ENCODE measurements at regions not wholly inside any gene's neighbourhood (a gene's known extent, or its start where the extent isn't known, plus 50 kb on each side); places are given as distances from the start of the nearest gene placed in this dataset.

- H3K4me3 ChIP-seq (ENCODE audit: extremely low read depth in 1 of 4, insufficient read depth in 2 of 4, low read depth in 3 of 4, low read length in 4 of 4): no peak overlapping the region
- H3K4ac ChIP-seq (replicated peaks; ENCODE audit: insufficient read length, low read depth, low read length): no peak overlapping the region
- CTCF ChIA-PET (ENCODE audit: partially characterized antibody): no interaction called here
- H2BK15ac ChIP-seq (ENCODE audit: low read length): no peak overlapping the region
- WGBS, 2 experiments (ENCODE audit: extremely low coverage in 1 of 2, insufficient coverage in 1 of 2, insufficient read length in 1 of 2, insufficient replicate concordance in 2 of 2, low coverage in 1 of 2, low lambda C conversion rate in 2 of 2, missing lambda C conversion rate in 1 of 2): 95% methylated on average over 19 of the region's 19 CpGs; no CpG with 5 or more reads in 1 of the 2 experiments
- no peak overlapping the region for H2BK12ac ChIP-seq (ENCODE audit: low read depth, low read length)
- H3K79me1 ChIP-seq (ENCODE audit: low read depth, low read length): no peaks in the 10 kb centered on the region
- no peaks in the 10 kb centered on the region for H3K36me3 ChIP-seq (ENCODE audit: control insufficient read depth in 2 of 4, insufficient read depth in 4 of 4, low read length in 3 of 4)
- no peak overlapping the region for H3K27ac ChIP-seq (ENCODE audit: low read depth, low read length)
- H2BK5ac ChIP-seq (ENCODE audit: low read depth, low read length): no peak overlapping the region
- H4K91ac ChIP-seq (replicated peaks; ENCODE audit: insufficient read length, low read length): no peak overlapping the region
- no peak overlapping the region for H2AK5ac ChIP-seq (ENCODE audit: low read depth, low read length)
- H3K79me2 ChIP-seq (ENCODE audit: control insufficient read depth in 1 of 2, insufficient read depth in 2 of 2, low read length in 2 of 2): no peaks in the 10 kb centered on the region
- H3K23me2 ChIP-seq (ENCODE audit: low read depth, low read length): no peaks in the 10 kb centered on the region
- peaks cover 0 to 4% (median 1%) of the 10 kb centered on the region in 4 experiments; a peak in 3 of 7 replicates for H3K27me3 ChIP-seq (replicated peaks in 1 of 4; ENCODE audit: control insufficient read depth in 3 of 4, extremely low read depth in 1 of 4, insufficient read depth in 3 of 4, low read length in 3 of 4)
- H3K9ac ChIP-seq (replicated peaks in 1 of 4; ENCODE audit: extremely low read depth in 1 of 4, low read depth in 3 of 4, low read length in 3 of 4): no peak overlapping the region
- H3K56ac ChIP-seq (replicated peaks; ENCODE audit: insufficient read length, low read depth, low read length): no peak overlapping the region
- no peak overlapping the region for H4K8ac ChIP-seq (ENCODE audit: extremely low read depth, insufficient read depth, low read length)
- no peak overlapping the region for H3K14ac ChIP-seq (ENCODE audit: insufficient read length)
- no peak overlapping the region for H2AFZ ChIP-seq (ENCODE audit: low read length)
- H2BK120ac ChIP-seq (replicated peaks; ENCODE audit: low read depth, low read length): no peak overlapping the region
- no peaks in the 10 kb centered on the region for H4K20me1 ChIP-seq (replicated peaks in 1 of 2; ENCODE audit: control insufficient read depth in 1 of 2, insufficient read depth in 2 of 2, low read length in 2 of 2)
- no peak for DNase-seq (ENCODE audit: low read depth in 1 of 2, low spot score in 2 of 2)
- POLR2A ChIA-PET (ENCODE audit: partially characterized antibody): no interaction called here
- no peak overlapping the region for H2BK20ac ChIP-seq (ENCODE audit: low read length)
- no peaks in the 10 kb centered on the region for H3K9me3 ChIP-seq (ENCODE audit: insufficient read depth in 2 of 2, low read depth in 1 of 2, low read length in 1 of 2)
- no peak for FAIRE-seq
- H4K5ac ChIP-seq (ENCODE audit: insufficient read length, low read depth, low read length): no peak overlapping the region
- no peak overlapping the region for H3K4me2 ChIP-seq (ENCODE audit: insufficient read depth in 1 of 2, low read depth in 2 of 2, low read length in 2 of 2)
- H3K18ac ChIP-seq (ENCODE audit: extremely low read depth, low read length): no peak overlapping the region
- no peak overlapping the region for H3K23ac ChIP-seq (ENCODE audit: insufficient read length)
- H3K4me1 ChIP-seq (replicated peaks in 1 of 4; ENCODE audit: control insufficient read depth in 3 of 4, insufficient read depth in 4 of 4, low read length in 3 of 4): peaks cover 0 to 2% (median 0%) of the 10 kb centered on the region in 4 experiments; a peak in 1 of 7 replicates
- TF ChIP-seq KDM5A (IDR thresholded peaks at IDR 0.05; ENCODE audit: low read length): no peak
- TF ChIP-seq SIX5 (IDR thresholded peaks at IDR 0.05; ENCODE audit: low read depth, low read length): no peak
- TF ChIP-seq FOSL1 (IDR thresholded peaks at IDR 0.05; ENCODE audit: insufficient read depth, low read depth, low read length): no peak
- TF ChIP-seq TAF7 (optimal IDR thresholded peaks at IDR 0.05; ENCODE audit: borderline replicate concordance, low read depth, low read length): no peak
- TF ChIP-seq BCL11A (IDR thresholded peaks at IDR 0.05; ENCODE audit: low read depth in 2 of 2, low read length in 2 of 2): no peak
- no peak for TF ChIP-seq KDM4A (IDR thresholded peaks at IDR 0.05; ENCODE audit: low read depth, low read length, severe bottlenecking)
- no peak for TF ChIP-seq CTCF (IDR thresholded peaks at IDR 0.05; ENCODE audit: control extremely low read depth in 1 of 3, insufficient read depth in 1 of 3, low read depth in 1 of 3, low read length in 3 of 3)
- TF ChIP-seq HDAC6 (IDR thresholded peaks at IDR 0.05; ENCODE audit: low read depth, low read length): no peak
- TF ChIP-seq BRCA1 (IDR thresholded peaks at IDR 0.05; ENCODE audit: low read depth, low read length): no peak
- TF ChIP-seq TBP (IDR thresholded peaks at IDR 0.05; ENCODE audit: low read depth, low read length): no peak
- no peak for TF ChIP-seq CBX8 (IDR thresholded peaks at IDR 0.05; ENCODE audit: borderline replicate concordance, low read depth, low read length)
- no peak for TF ChIP-seq CEBPB (IDR thresholded peaks at IDR 0.05; ENCODE audit: low read depth, low read length)
- TF ChIP-seq ZNF274 (IDR thresholded peaks at IDR 0.05; ENCODE audit: borderline replicate concordance, extremely low read depth, low read length): no peak
These were observed 285.3 kb upstream of the CDH4 start for GRCh38 chr20:60966766-60967165.

All from H1 (cell line).